H9 (cell line): ENCODE measurements at regions not wholly inside any gene's neighbourhood (a gene's known extent, or its start where the extent isn't known, plus 50 kb on each side); places are given as distances from the start of the nearest gene placed in this dataset.

Source experiments
- DNase-seq: peaks from one replicate; pipeline ENCODE4 v3.0.0-alpha.2; 2017
- H2AFZ ChIP-seq: one replicate; pipeline ENCODE4 v1.6.1; 2013; ENCODE audit warnings: mild to moderate bottlenecking, low read length, control low read depth, moderate library complexity
- H2AK5ac ChIP-seq: 2 replicates; pipeline ENCODE4 v1.6.1; 2013; ENCODE audit warnings: low read length, control low read depth, mixed read lengths; ENCODE audit not compliant: insufficient read length
- H2BK120ac ChIP-seq: one replicate; pipeline ENCODE4 v1.6.1; 2013; ENCODE audit warnings: low read depth, mild to moderate bottlenecking, low read length, control low read depth, inconsistent platforms; ENCODE audit not compliant: poor library complexity, severe bottlenecking
- H2BK12ac ChIP-seq: 2 replicates; pipeline ENCODE4 v1.6.1; 2013; ENCODE audit warnings: low read length, control low read depth, mixed read lengths, low read depth; ENCODE audit not compliant: insufficient read length
- H2BK15ac ChIP-seq: 2 replicates; pipeline ENCODE4 v1.6.1; 2013; ENCODE audit warnings: low read depth, low read length, control low read depth
- H2BK20ac ChIP-seq: one replicate; pipeline ENCODE4 v1.6.1; 2013; ENCODE audit warnings: low read depth, mild to moderate bottlenecking, low read length, control low read depth, inconsistent platforms; ENCODE audit not compliant: poor library complexity, severe bottlenecking
- H2BK5ac ChIP-seq: 2 replicates; pipeline ENCODE4 v1.6.1; 2013; ENCODE audit warnings: low read length, control low read depth, mixed read lengths; ENCODE audit not compliant: insufficient read length
- H3K14ac ChIP-seq: 2 replicates; pipeline ENCODE4 v1.6.1; 2013; ENCODE audit warnings: low read length, control low read depth; ENCODE audit not compliant: insufficient read depth
- H3K18ac ChIP-seq: 2 replicates; pipeline ENCODE4 v1.6.1; 2013; ENCODE audit warnings: low read depth, mild to moderate bottlenecking, mixed read lengths, low read length, control low read depth; ENCODE audit not compliant: insufficient read length
- H3K23ac ChIP-seq: 2 replicates; pipeline ENCODE4 v1.6.1; 2013; ENCODE audit warnings: low read length, control low read depth, mixed read lengths, low read depth; ENCODE audit not compliant: insufficient read length
- H3K23me2 ChIP-seq: 2 replicates; pipeline ENCODE4 v1.6.1; 2013; ENCODE audit warnings: low read depth, mild to moderate bottlenecking, mixed read lengths, low read length, control low read depth; ENCODE audit not compliant: insufficient read length, poor library complexity, severe bottlenecking
- H3K27ac ChIP-seq: 2 replicates; pipeline ENCODE4 v1.5.1; 2013; ENCODE audit warnings: low read length, control low read depth, mixed read lengths, low read depth; ENCODE audit not compliant: insufficient read length
- H3K27me3 ChIP-seq: 2 replicates; pipeline ENCODE4 v1.6.1; 2013; ENCODE audit warnings: low read length, control low read depth, inconsistent platforms; ENCODE audit not compliant: insufficient read depth
- H3K4ac ChIP-seq: 2 replicates; pipeline ENCODE4 v1.6.1; 2013; ENCODE audit warnings: low read depth, mild to moderate bottlenecking, control low read depth, inconsistent platforms, low read length, moderate library complexity
- H3K4me1 ChIP-seq: 2 replicates; pipeline ENCODE4 v1.6.1; 2013; ENCODE audit warnings: low read length, control low read depth, inconsistent platforms; ENCODE audit not compliant: insufficient read depth
- H3K4me2 ChIP-seq: 2 replicates; pipeline ENCODE4 v1.6.1; 2013; ENCODE audit warnings: low read length, control low read depth, mixed read lengths; ENCODE audit not compliant: insufficient read length, insufficient read depth
- H3K56ac ChIP-seq: 2 replicates; pipeline ENCODE4 v1.6.1; 2013; ENCODE audit warnings: low read depth, mild to moderate bottlenecking, mixed read lengths, low read length, control low read depth; ENCODE audit not compliant: insufficient read length
- H3K79me1 ChIP-seq: 2 replicates; pipeline ENCODE4 v1.6.1; 2013; ENCODE audit warnings: low read depth, mild to moderate bottlenecking, moderate library complexity, low read length, control low read depth, inconsistent platforms; ENCODE audit not compliant: insufficient read depth, poor library complexity, severe bottlenecking
- H3K79me2 ChIP-seq: 2 replicates; pipeline ENCODE4 v1.6.1; 2013; ENCODE audit warnings: low read length, control low read depth, inconsistent platforms; ENCODE audit not compliant: insufficient read depth
- H3K9ac ChIP-seq: 2 replicates; pipeline ENCODE4 v1.6.1; 2013; ENCODE audit warnings: low read length, control low read depth, mixed read lengths; ENCODE audit not compliant: insufficient read length; ENCODE audit errors: extremely low read depth
- H3K9me3 ChIP-seq: one replicate; pipeline ENCODE4 v1.6.1; 2013; ENCODE audit warnings: low read depth, low read length, inconsistent platforms; ENCODE audit not compliant: control insufficient read depth
- H3T11ph ChIP-seq: one replicate; pipeline ENCODE4 v1.6.1; 2013; ENCODE audit warnings: mild to moderate bottlenecking, low read length, control low read depth, inconsistent platforms
- H4K20me1 ChIP-seq: one replicate; pipeline ENCODE4 v1.6.1; 2013; ENCODE audit not compliant: control insufficient read depth, insufficient read length, insufficient read depth
- H4K5ac ChIP-seq: 2 replicates; pipeline ENCODE4 v1.6.1; 2013; ENCODE audit warnings: low read depth, mild to moderate bottlenecking, mixed read lengths, low read length, control low read depth; ENCODE audit not compliant: insufficient read length
- H4K8ac ChIP-seq: replicated peaks from 2 replicates; pipeline ENCODE4 v1.6.1; 2013; ENCODE audit warnings: low read length, control low read depth, mixed read lengths, low read depth; ENCODE audit not compliant: insufficient read length
- H4K91ac ChIP-seq: 2 replicates; pipeline ENCODE4 v1.6.1; 2013; ENCODE audit warnings: low read depth, mild to moderate bottlenecking, moderate library complexity, mixed read lengths, low read length, control low read depth; ENCODE audit not compliant: insufficient read length
- H3K27ac Mint-ChIP-seq, 3 experiments: 2 replicates in 2 of 3; 3 replicates in 1 of 3; pipeline ENCODE4 v1.8.0; 2020 to 2021; ENCODE audit warnings: mixed read lengths in 3 of 3, mild to moderate bottlenecking in 1 of 3, moderate library complexity in 1 of 3
- H3K27me3 Mint-ChIP-seq: 2 replicates; pipeline ENCODE4 v1.8.0; 2021; ENCODE audit warnings: low read depth, mild to moderate bottlenecking, moderate library complexity, mixed read lengths
- H3K36me3 Mint-ChIP-seq, 3 experiments: 2 replicates in 2 of 3; 3 replicates in 1 of 3; pipeline ENCODE4 v1.8.0; 2020 to 2021; ENCODE audit warnings: low read depth in 3 of 3, mixed read lengths in 3 of 3; ENCODE audit not compliant: insufficient read depth in 1 of 3
- H3K4me1 Mint-ChIP-seq, 2 experiments: 2 replicates each; pipeline ENCODE4 v1.8.0; 2020; ENCODE audit warnings: mixed read lengths in 2 of 2
- H3K4me3 Mint-ChIP-seq, 2 experiments: 2 replicates in 1 of 2; 3 replicates in 1 of 2; pipeline ENCODE4 v1.8.0; 2020 to 2021; ENCODE audit warnings: mild to moderate bottlenecking in 2 of 2, mixed read lengths in 2 of 2, moderate library complexity in 1 of 2
- H3K9me3 Mint-ChIP-seq, 2 experiments: 2 replicates in 1 of 2; 3 replicates in 1 of 2; pipeline ENCODE4 v1.8.0; 2020; ENCODE audit warnings: mild to moderate bottlenecking in 2 of 2, mixed read lengths in 2 of 2, moderate library complexity in 1 of 2
- CTCF ChIP-seq: fragments of 200-600 bp; sonication (generic); conservative IDR thresholded peaks from 3 replicates; pipeline ENCODE4 v1.8.0; 2021; ENCODE audit warnings: antibody characterized with exemption, mild to moderate bottlenecking
- WGBS: extraction: QIAGEN DNeasy Blood & Tissue Kit; methylation state at CpG from one replicate; pipeline ENCODE4 v1.1.7; 2013; ENCODE audit warnings: missing lambda C conversion rate, low lambda C conversion rate, mixed read lengths; ENCODE audit not compliant: insufficient read length; ENCODE audit errors: extremely low coverage; 5-methylcytosine and 5-hydroxymethylcytosine counted together

- Histone ChIP-seq H2BK5ac (no peak overlapping the region), H2AFZ (no peak overlapping the region)
- H3K4me1 Mint-ChIP-seq, result peaks cover 3 to 6% of the 10 kb centered on the region in 2 experiments
Measured at GRCh38 chr22:48722661-48723060, 1105.0 kb downstream of the BRD1 start.

More at GRCh38 chr22:48722661-48723060, 1105.0 kb downstream of the BRD1 start:
- no peaks in the 10 kb centered on the region for H3K23me2 ChIP-seq
- H3K18ac ChIP-seq, result no peak overlapping the region
- H3K79me2 ChIP-seq, result no peaks in the 10 kb centered on the region
- no peak overlapping the region for H2BK20ac ChIP-seq
- no peak for TF ChIP-seq CTCF
- Mint-ChIP-seq H3K36me3 (peaks cover 0 to 4% (median 0%) of the 10 kb centered on the region in 3 experiments; a peak in 2 of 7 replicates), H3K27me3 (no peaks in the 10 kb centered on the region), H3K4me3 (no peak overlapping the region), H3K9me3 (peaks cover 14 to 17% of the 10 kb centered on the region in 2 experiments; a peak in 4 of 5 replicates), H3K27ac (no peak overlapping the region)
- no peak overlapping the region for H2AK5ac ChIP-seq
- no peak overlapping the region for H4K8ac ChIP-seq
- H4K91ac ChIP-seq, result no peak overlapping the region
- H3K27me3 ChIP-seq, result no peaks in the 10 kb centered on the region
- H2BK15ac ChIP-seq, result no peak overlapping the region
- no peak overlapping the region for H3K27ac ChIP-seq
- WGBS, result no CpG with 5 or more reads among the region's 10 CpGs
- no peaks in the 10 kb centered on the region for H3K9me3 ChIP-seq
- H3K9ac ChIP-seq, result no peak overlapping the region
- H3K79me1 ChIP-seq, result no peaks in the 10 kb centered on the region
- no peak overlapping the region for H3K23ac ChIP-seq
- H3K14ac ChIP-seq, result no peak overlapping the region
- H4K5ac ChIP-seq, result no peak overlapping the region
- no peak overlapping the region for H3K56ac ChIP-seq
- H3K4me1 ChIP-seq, result no peaks in the 10 kb centered on the region
- H3K4ac ChIP-seq, result no peak overlapping the region
- H2BK12ac ChIP-seq, result no peak overlapping the region
- no peak for DNase-seq
- H4K20me1 ChIP-seq, result no peaks in the 10 kb centered on the region
- no peak overlapping the region for H2BK120ac ChIP-seq
- no peak overlapping the region for H3K4me2 ChIP-seq
- H3T11ph ChIP-seq, result no peak overlapping the region
